ENCODE measurements at regions not wholly inside any gene's neighbourhood (a gene's known extent, or its start where the extent isn't known, plus 50 kb on each side); places are given as distances from the start of the nearest gene placed in this dataset.

DNA sequence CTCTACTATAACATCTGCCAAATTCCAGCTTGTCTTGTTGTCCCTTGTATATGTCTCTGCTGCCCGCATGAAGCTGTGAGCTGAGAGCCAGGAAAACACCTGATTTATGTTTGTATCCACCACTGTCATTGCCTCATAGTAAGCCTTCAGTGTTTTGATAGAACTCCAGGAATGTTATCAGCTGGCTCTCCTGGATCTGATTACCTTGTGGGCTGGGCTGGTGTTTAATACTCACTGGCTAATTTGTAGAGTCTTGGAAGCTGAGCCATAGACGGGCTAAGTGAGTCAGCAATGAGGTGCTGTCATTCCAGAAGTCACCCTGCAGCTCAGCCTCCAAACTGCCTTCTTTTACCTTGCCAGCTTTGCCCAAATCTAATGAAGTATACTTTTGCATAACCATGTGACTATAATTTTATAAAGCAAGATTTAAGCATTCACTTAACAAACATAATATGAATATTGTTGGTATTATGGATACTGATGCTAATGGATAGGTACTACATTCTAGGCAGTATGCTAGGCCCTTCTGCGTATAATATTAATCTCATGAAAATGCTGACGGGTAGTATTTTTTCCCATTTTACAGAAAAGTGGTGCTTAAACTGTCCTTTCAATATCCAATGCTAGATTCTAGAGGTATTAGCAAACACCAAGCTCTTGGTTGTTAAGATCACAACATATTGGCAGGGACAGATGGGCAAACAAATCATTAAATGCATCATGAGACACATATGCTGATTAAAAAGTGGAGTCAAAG is 62.7 kb upstream of the GATA6 start:
- TF ChIP-seq, protein P1, sequence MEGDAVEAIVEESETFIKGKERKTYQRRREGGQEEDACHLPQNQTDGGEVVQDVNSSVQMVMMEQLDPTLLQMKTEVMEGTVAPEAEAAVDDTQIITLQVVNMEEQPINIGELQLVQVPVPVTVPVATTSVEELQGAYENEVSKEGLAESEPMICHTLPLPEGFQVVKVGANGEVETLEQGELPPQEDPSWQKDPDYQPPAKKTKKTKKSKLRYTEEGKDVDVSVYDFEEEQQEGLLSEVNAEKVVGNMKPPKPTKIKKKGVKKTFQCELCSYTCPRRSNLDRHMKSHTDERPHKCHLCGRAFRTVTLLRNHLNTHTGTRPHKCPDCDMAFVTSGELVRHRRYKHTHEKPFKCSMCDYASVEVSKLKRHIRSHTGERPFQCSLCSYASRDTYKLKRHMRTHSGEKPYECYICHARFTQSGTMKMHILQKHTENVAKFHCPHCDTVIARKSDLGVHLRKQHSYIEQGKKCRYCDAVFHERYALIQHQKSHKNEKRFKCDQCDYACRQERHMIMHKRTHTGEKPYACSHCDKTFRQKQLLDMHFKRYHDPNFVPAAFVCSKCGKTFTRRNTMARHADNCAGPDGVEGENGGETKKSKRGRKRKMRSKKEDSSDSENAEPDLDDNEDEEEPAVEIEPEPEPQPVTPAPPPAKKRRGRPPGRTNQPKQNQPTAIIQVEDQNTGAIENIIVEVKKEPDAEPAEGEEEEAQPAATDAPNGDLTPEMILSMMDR (IDR thresholded peaks at IDR 0.05): no peak
- no peak for TF ChIP-seq EZH2phosphoT487 (IDR thresholded peaks at IDR 0.05)
- TF ChIP-seq EZH2 (IDR thresholded peaks at IDR 0.05): no peak

All from neural progenitor cell (in vitro differentiated cells).